NT2/D1 (cell line): ENCODE measurements at regions not wholly inside any gene's neighbourhood (a gene's known extent, or its start where the extent isn't known, plus 50 kb on each side); places are given as distances from the start of the nearest gene placed in this dataset.

ENCODE experiments used
- DNase-seq: peaks from one replicate; pipeline ENCODE4 v3.0.0-alpha.2; 2011; ENCODE audit warnings: low read depth, low spot score
- H3K27me3 ChIP-seq: 2 replicates; pipeline ENCODE4 v1.6.0; 2011; ENCODE audit warnings: mild to moderate bottlenecking; ENCODE audit not compliant: insufficient read length, insufficient read depth
- H3K36me3 ChIP-seq: 2 replicates; pipeline ENCODE4 v1.6.1; 2011; ENCODE audit warnings: mild to moderate bottlenecking, low read length, mixed read lengths; ENCODE audit not compliant: insufficient read depth, insufficient read length
- H3K4me1 ChIP-seq: 2 replicates; pipeline ENCODE4 v1.5.1; 2011; ENCODE audit not compliant: insufficient read depth, insufficient read length
- H3K4me3 ChIP-seq: 2 replicates; pipeline ENCODE4 v1.5.1; 2011; ENCODE audit warnings: low read depth; ENCODE audit not compliant: insufficient read length
- H3K9ac ChIP-seq: 2 replicates; pipeline ENCODE4 v1.6.0; 2011; ENCODE audit warnings: low read depth; ENCODE audit not compliant: insufficient read length
- H3K9me3 ChIP-seq: 2 replicates; pipeline ENCODE4 v1.5.1; 2011; ENCODE audit warnings: mild to moderate bottlenecking, low read length; ENCODE audit not compliant: insufficient read depth
- SUZ12 ChIP-seq: IDR thresholded peaks from 2 replicates; pipeline ENCODE4 v1.6.1; 2011; ENCODE audit not compliant: insufficient read length, insufficient read depth; ENCODE audit errors: extremely low read depth
- YY1 ChIP-seq: IDR thresholded peaks from 2 replicates; pipeline ENCODE4 v1.6.1; 2011; ENCODE audit not compliant: insufficient read length, insufficient read depth
- ZNF274 ChIP-seq: IDR thresholded peaks from 2 replicates; pipeline ENCODE4 v1.6.1; 2011; ENCODE audit warnings: mild to moderate bottlenecking, low read depth, low read length

DNA sequence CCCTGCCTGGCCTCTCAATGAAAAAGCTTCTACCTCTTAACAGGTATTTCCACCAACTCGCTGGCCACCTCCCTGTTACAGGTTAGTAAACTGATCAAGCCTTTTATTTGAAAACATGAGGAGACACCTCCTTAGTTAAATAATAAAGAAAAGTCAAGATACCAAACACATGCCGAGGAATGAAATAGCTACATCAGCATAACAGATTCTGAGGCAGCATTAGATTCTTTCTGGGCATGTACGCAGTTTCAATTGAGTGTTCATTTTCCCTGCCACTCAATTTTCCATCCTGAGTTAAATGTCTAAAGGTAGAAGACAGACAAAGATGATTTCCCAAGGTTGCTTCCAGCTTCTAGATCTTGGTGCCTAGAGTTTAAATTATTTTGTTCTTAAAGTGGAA, 250.5 kb upstream of the LRTM1 start:
- Histone ChIP-seq H3K4me1 (no peaks in the 10 kb centered on the region), H3K9me3 (no peaks in the 10 kb centered on the region), H3K4me3 (no peak overlapping the region), H3K36me3 (no peaks in the 10 kb centered on the region), H3K9ac (no peak overlapping the region), H3K27me3 (no peaks in the 10 kb centered on the region)
- DNase-seq, result no peak
- no peak for TF ChIP-seq YY1
- TF ChIP-seq SUZ12, result no peak
- TF ChIP-seq ZNF274, result no peak

DNA sequence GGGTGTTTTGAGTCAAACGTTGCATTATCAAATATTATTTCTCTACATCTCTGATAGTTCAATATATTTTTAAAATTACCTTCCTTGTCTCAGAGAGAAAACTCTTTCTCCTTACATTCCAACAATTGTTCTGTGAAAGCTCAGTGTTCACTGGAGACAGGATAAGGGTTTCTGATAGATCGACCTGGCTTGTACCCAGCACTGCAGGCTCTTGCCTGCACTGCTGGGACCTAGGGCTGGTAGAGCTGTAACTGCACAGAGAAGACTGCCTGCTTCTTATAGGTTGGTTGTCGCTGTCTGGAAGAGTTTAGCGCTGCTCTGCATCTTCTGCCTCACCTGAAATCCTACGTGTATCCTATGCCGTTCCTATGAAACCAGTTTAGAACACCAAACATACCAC, 249.9 kb upstream of the LRTM1 start:
- H3K4me3 ChIP-seq, result no peak overlapping the region
- H3K9ac ChIP-seq, result no peak overlapping the region
- H3K36me3 ChIP-seq, result no peaks in the 10 kb centered on the region
- no peak for DNase-seq
- H3K9me3 ChIP-seq, result 0 out of 2 replicates have a peak, but pooled peaks cover 5% of the 10 kb centered on the region
- no peaks in the 10 kb centered on the region for H3K27me3 ChIP-seq
- TF ChIP-seq YY1 (no peak), SUZ12 (no peak)
- no peaks in the 10 kb centered on the region for H3K4me1 ChIP-seq

DNA sequence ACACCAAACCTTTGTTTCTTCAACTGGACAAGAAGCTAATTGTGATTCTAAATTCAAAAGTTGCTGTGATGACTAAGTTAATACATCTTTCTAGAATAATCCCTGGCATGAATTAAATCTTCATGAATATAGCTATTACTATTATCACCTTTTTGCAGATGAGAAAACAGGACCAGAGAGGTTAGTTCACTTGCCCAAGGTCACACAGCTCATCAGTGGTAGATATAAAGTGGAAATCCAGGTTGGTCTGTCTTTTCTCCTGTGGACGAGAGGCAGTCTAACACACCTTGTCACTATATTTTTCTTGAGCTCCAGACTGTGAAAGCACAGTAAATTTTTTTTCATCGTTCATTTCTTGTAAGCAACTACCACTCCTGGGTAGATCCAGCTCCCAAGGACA, 247.6 kb upstream of the LRTM1 start:
- Histone ChIP-seq H3K9ac (no peak overlapping the region), H3K4me3 (no peak overlapping the region), H3K9me3 (0 out of 2 replicates have a peak, but pooled peaks cover 10% of the 10 kb centered on the region), H3K27me3 (no peaks in the 10 kb centered on the region), H3K36me3 (no peaks in the 10 kb centered on the region), H3K4me1 (no peaks in the 10 kb centered on the region)
- no peak for TF ChIP-seq YY1
- TF ChIP-seq ZNF274, result no peak
- no peak for TF ChIP-seq SUZ12
- no peak for DNase-seq

DNA sequence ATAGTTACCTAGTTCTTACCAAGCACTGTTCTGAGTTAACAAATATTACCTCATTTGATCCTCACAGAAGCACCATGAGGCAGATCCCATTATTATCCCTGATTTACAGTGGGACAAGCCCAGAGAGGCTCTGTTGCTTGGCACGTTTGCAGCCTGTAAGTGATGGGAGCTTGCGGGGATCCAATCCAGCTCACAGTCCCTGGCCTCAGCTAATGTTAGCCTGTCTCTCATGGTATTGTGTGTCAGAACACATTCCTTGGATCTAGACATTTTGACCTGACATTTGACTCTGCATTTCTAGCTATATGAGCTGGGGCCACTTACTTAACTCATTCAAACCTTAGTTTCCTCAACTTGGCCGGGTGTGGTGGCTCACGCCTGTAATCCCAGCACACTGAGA, 246.9 kb upstream of the LRTM1 start:
- Histone ChIP-seq H3K4me1 (no peaks in the 10 kb centered on the region), H3K4me3 (no peak overlapping the region), H3K9me3 (0 out of 2 replicates have a peak, but pooled peaks cover 10% of the 10 kb centered on the region), H3K9ac (no peak overlapping the region), H3K36me3 (no peaks in the 10 kb centered on the region), H3K27me3 (no peaks in the 10 kb centered on the region)
- TF ChIP-seq ZNF274, result no peak
- no peak for DNase-seq

DNA sequence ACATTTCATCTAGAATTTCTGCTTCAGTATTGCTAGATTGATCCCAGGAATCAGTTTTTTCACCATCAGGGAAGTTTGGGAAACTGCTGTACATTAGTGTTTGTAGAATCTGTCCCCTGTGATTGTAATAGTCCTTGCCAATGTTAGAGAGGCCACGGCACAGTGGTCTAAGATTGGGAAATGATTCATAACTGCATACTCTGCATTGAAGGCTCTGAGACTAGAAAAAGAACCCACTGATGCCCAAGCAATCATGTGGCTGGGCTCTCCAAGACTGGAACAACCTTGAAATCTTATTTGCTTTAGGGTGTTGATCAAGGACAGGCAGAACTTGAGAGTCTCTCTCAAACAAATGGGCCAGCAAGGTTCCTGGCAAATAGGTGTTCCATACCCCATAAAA, 245.6 kb upstream of the LRTM1 start:
- TF ChIP-seq YY1 (no peak), SUZ12 (no peak), ZNF274 (no peak)
- H3K4me1 ChIP-seq, result no peaks in the 10 kb centered on the region
- no peaks in the 10 kb centered on the region for H3K36me3 ChIP-seq
- DNase-seq, result no peak
- no peak overlapping the region for H3K4me3 ChIP-seq
- no peak overlapping the region for H3K9ac ChIP-seq
- H3K27me3 ChIP-seq, result no peaks in the 10 kb centered on the region
- H3K9me3 ChIP-seq, result 0 out of 2 replicates have a peak, but pooled peaks cover 10% of the 10 kb centered on the region

DNA sequence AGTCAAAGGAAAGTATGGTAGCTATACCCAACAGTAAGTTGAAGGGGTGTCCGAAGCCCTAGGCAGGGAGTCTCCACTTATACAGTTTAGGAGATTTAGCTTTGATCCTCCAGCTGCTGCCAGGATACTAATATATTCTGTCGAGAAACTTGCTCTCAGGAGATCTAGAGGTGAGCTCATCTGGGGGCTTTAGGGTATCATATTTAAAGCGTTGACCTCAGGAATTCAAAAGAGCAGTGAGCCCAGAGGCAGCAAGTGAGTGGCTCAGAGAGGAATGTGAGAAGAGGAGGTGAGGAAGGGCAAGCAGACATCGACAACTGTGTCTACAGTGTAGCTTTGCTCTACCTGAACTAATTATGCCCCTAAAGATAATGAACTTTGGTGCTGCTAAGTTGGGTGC, 245.1 kb upstream of the LRTM1 start:
- no peaks in the 10 kb centered on the region for H3K27me3 ChIP-seq
- H3K9ac ChIP-seq, result no peak overlapping the region
- no peaks in the 10 kb centered on the region for H3K36me3 ChIP-seq
- TF ChIP-seq YY1, result no peak
- 0 out of 2 replicates have a peak, but pooled peaks cover 10% of the 10 kb centered on the region for H3K9me3 ChIP-seq
- no peaks in the 10 kb centered on the region for H3K4me1 ChIP-seq
- no peak for DNase-seq
- no peak overlapping the region for H3K4me3 ChIP-seq

DNA sequence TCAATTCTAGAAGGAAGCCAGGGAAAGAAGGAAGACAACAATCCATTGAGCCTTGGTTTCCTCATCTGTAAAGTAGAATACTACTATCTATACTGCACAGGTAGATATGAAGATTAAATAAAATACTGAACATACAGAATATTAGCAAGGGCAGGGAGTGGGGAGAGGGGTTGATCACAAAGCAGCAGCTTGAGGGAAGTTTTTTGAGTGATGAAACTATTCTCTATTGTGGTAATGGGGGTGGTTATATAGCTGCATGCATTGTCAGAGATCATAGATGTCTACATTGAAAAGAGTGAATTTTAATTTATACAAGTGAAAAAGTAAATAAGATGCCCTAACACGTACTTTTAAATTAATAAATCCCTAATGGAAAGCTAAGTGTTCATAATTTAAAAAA, 242.6 kb upstream of the LRTM1 start:
- Histone ChIP-seq H3K27me3 (no peaks in the 10 kb centered on the region), H3K4me3 (no peak overlapping the region), H3K9me3 (0 out of 2 replicates have a peak, but pooled peaks cover 10% of the 10 kb centered on the region), H3K9ac (no peak overlapping the region), H3K4me1 (no peaks in the 10 kb centered on the region), H3K36me3 (no peaks in the 10 kb centered on the region)
- no peak for DNase-seq
- no peak for TF ChIP-seq YY1
- no peak for TF ChIP-seq SUZ12
- TF ChIP-seq ZNF274, result no peak

DNA sequence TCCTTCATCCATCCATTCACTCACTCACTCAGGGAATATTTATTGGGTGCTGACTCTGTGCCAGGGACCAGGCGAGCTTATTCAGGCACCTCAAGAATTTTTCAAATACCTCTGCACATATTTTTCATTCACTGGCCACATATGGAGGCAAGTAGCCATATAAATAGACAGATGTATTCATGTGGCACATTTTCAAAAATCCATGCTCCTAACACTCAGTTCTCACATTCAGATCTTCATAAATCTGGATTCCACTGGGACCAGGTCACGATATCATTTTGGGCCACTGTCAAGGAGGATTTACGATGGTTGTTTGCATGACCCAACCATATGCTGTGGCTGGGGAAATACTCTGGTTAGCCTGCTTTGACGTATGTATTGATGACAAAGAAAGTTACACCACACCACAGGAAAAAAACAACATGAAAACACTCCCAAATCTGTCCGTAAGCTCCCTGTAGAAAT, 241.8 kb upstream of the LRTM1 start:
- no peak overlapping the region for H3K9ac ChIP-seq
- no peaks in the 10 kb centered on the region for H3K4me1 ChIP-seq
- no peaks in the 10 kb centered on the region for H3K27me3 ChIP-seq
- TF ChIP-seq ZNF274 (no peak), SUZ12 (no peak), YY1 (no peak)
- no peak overlapping the region for H3K4me3 ChIP-seq
- no peak for DNase-seq
- no peaks in the 10 kb centered on the region for H3K36me3 ChIP-seq
- 0 out of 2 replicates have a peak, but pooled peaks cover 10% of the 10 kb centered on the region for H3K9me3 ChIP-seq
